GM10266 (cell line): ENCODE measurements at regions not wholly inside any gene's neighbourhood (a gene's known extent, or its start where the extent isn't known, plus 50 kb on each side); places are given as distances from the start of the nearest gene placed in this dataset.

Source experiments
- DNase-seq: peaks from one replicate; pipeline ENCODE4 v3.0.0; 2012; ENCODE audit errors: extremely low spot score
- TF ChIP-seq, protein P1 (sequence below): IDR thresholded peaks from 2 replicates; pipeline ENCODE4 v1.5.1; 2012; ENCODE audit warnings: mild to moderate bottlenecking, low read depth; ENCODE audit not compliant: control insufficient read depth, insufficient read depth; ENCODE audit errors: missing control alignments

DNA sequence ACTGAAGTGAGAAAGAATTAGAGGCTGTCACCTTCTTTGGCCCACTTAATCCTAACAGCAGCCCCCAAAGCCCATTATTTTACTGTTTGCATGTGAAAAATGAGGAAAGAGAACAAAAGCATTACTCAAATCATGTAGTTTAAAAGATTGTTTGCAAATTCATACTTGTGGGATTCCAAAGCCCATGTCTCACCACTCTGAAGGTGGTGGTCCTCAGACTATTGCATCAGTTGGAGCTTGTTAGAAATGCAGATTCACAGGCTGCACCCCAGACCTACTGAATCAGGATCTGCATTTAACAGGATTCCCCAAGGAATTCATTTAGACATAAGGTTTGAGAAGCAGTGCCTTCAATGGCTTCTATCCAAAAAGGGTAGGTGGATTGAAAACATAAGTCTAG lies 93.7 kb upstream of the PDE1C start:
- no peak for DNase-seq
- TF ChIP-seq, protein P1, sequence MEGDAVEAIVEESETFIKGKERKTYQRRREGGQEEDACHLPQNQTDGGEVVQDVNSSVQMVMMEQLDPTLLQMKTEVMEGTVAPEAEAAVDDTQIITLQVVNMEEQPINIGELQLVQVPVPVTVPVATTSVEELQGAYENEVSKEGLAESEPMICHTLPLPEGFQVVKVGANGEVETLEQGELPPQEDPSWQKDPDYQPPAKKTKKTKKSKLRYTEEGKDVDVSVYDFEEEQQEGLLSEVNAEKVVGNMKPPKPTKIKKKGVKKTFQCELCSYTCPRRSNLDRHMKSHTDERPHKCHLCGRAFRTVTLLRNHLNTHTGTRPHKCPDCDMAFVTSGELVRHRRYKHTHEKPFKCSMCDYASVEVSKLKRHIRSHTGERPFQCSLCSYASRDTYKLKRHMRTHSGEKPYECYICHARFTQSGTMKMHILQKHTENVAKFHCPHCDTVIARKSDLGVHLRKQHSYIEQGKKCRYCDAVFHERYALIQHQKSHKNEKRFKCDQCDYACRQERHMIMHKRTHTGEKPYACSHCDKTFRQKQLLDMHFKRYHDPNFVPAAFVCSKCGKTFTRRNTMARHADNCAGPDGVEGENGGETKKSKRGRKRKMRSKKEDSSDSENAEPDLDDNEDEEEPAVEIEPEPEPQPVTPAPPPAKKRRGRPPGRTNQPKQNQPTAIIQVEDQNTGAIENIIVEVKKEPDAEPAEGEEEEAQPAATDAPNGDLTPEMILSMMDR = no peak

DNA sequence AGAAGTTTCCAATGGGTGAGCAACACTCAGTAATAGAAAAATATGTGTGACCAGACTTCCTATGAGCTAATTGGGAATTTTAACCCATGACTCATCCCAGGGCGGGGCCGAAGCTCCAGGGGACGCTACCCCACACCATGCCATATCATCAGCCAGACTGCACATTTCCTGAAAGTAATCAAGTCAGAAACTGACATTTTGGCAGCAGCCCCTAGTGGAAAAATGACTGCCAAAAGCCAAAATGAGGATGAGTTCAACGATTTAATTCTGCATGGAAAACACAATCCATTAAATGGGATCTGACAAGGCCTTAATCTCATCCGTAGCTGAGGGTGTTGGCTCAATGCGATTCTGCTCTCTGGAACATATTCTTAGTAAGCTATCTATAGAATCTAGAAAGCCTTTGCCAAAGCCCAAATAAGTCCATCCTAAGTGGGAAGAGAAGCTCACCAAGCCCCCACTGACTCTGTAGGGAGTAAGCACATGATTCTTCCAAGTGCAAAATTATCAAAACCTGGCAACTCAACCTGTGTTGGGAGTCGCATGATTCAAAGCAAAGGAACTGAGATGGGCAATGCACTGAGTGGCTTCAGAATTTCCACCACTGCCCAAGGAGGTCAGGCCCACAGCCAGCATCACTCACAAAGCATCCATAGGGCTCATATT lies 93.1 kb upstream of the PDE1C start:
- DNase-seq = no peak
- TF ChIP-seq, protein P1 = no peak

DNA sequence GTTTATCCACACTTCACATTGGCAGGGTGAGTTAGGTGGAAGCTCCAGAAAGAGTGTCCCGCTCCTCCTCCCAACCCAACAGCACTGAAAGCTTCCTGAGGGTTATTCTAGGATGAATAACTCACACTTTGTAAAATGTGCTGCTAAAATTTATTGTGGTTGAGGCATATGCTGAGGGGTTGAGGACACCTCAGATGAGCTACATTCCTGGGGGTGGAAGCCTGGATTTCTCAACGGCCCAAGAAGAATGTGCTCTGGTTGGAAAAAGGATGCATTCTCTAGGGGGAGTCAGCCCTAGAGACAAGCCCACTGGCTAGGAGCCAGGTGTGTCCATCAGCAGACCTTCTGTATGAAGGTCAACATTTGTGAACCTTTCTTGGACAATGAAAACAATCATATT lies 91.5 kb upstream of the PDE1C start:
- TF ChIP-seq, protein P1 = no peak
- DNase-seq = no peak

DNA sequence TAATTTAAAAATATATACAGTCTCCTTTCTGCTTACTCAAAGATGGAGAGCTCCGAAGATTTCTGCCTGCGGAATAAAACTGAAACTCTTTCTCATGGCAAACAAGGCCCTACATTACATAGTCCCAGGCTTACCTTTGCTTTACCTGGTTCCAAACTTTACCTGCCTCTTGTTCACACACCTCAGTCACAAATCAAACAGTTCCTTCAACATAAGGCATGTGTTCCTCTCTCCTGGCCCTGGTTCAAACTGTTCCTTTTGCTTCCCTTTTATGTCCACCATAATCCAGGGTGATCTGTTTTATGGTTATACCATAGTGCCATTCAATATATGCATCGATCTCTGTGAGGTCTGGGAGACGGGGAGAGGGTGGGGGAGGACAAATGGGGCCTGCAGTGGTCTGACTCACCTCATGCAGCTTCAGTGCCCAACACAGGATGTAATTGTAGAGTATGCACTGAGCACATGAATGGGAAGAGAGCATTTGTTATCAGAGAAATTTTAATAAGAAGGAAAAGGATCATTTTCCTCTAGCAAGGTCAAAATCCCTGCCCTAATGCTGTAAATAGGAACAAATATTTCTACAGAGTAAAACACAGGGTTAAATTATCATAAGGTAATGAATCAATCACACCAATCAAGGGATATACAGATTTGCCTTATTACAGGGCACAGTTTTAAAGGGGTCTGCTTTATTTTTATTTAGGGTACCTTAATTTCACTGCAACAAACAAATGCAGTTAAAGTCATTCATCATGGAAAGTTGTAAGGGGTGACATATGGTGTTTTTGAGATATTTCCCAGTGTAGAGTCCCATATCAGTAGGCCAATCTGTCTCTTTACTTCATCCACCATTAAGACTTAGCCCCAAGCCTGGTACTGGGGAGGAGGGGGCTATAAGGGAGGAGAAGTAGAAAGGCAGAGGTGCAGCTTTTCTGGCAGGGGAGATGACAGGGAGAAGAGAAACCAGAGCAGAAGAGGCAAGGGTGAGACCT lies 88.8 kb upstream of the PDE1C start:
- TF ChIP-seq, protein P1 = no peak
- no peak for DNase-seq

DNA sequence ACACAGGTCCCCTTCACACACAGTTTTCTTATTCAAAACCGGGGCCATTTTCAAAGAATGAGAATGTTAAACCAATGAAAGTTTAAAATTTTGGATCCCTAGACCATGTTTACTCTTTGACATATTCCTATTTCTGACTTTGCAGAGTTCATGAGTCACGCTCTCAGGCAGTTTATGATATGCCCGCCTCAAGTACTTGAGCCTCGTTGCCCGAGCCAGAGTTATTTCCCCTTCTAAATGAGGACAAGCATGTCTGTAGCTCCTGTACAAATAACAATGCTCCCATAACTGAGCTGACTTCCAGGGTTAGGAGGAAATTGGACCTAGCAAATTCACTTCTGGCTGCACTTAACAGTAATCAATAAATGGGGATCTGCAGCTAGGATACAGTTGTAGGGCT lies 87.9 kb upstream of the PDE1C start:
- TF ChIP-seq, protein P1 = no peak
- no peak for DNase-seq

DNA sequence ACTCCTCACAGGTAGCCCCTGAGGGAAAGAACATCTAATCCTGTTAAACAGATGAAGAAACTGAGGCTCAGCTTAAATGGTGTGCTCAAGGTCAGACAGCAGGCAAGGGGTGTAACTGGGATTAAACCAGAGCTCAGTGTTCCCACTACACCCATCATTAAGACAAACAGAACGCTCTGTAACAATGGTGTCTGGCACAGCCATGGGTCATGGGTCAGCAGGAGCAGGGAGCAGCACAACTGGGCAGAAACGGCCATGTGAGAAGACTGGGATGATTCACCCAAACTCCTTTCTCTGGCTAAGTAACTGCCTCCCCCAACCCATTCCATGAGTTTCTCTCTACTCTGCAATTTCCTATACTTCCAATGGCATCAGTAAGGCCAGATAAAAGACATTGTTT lies 85.5 kb upstream of the PDE1C start:
- TF ChIP-seq, protein P1 = no peak

DNA sequence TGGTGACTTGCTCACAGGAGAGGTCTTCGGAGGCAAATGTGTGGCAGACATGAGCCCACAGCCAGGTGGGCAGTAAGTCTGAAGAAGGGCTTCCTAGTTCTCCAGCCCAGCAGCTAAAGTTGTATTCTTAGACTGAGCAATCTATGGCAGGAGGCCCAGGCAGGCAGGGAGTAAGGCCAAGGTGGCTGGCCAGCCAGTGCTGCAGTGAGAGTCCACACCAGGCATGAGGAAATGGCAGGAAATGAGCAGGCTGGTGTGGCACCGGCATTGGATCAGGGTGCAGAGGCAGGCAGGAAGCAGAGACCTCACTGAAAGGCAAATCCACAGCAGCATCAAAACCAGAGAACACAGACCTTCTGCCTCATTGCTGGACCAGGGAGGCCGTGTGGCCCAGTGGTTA lies 84.6 kb upstream of the PDE1C start:
- DNase-seq = no peak
- TF ChIP-seq, protein P1 = no peak

More for the DNA sequence above, 85.5 kb upstream of the PDE1C start:
- no peak for DNase-seq
